ENCODE measurements at regions not wholly inside any gene's neighbourhood (a gene's known extent, or its start where the extent isn't known, plus 50 kb on each side); places are given as distances from the start of the nearest gene placed in this dataset.

DNA sequence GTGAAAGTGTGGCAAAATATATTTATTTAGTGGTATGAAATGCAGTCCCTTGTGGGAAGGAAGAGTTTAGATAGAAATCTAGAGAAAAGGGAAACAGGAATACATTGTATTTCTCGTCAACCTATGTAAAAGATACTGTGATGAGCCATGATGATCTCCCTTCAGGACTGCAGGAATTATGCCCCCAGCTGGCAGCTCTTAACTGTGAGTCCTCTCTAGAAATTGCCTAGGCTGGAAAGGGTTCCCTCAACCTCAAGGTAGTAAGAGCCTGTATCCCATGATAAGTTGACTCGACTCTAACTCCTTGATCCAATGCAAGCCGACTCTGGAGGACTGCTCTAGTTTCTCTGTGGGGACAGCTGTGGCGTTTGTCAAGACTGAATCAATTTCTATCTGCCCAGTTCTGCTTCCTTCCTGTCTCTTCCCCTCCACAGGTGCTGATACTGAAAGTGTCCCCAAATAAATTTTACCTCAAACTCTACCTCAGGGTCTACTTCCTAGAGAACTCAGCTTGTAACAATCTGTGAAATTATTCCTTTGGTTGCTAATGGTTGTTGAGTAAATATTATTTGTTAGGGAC lies 897.3 kb downstream of the METTL15 start:
- CTCF ChIA-PET: interaction anchor here (0.6 kb wide), 1 partner anchor 26 kb away, joined by 3 read pairs; no protein-coding TSS in a partner anchor
- Histone ChIP-seq H3K4me1 (ENCODE audit: control insufficient read depth, insufficient read depth, low read length) (no peaks in the 10 kb centered on the region), H3K9me3 (ENCODE audit: control insufficient read depth, insufficient read depth, low read depth, low read length) (no peaks in the 10 kb centered on the region), H3K4me3 (ENCODE audit: low read depth, low read length) (no peak overlapping the region), H3K36me3 (ENCODE audit: control insufficient read depth in 2 of 2, insufficient read depth in 1 of 2, low read length in 2 of 2) (no peaks in the 10 kb centered on the region), H3K27ac (ENCODE audit: extremely low read depth, low read depth, low read length) (no peak overlapping the region)
- TF ChIP-seq ZNF335 (tag by site-specific recombination; conservative IDR thresholded peaks at IDR 0.05) (no peak), KLF7 (tag by site-specific recombination; IDR thresholded peaks at IDR 0.05; ENCODE audit: borderline replicate concordance) (no peak), HOXD13 (CRISPR knock-in tag; IDR thresholded peaks at IDR 0.05; ENCODE audit: borderline replicate concordance) (no peak), ZNF626 (tag by site-specific recombination; IDR thresholded peaks at IDR 0.05) (no peak), GFI1B (tag by site-specific recombination; IDR thresholded peaks at IDR 0.05) (no peak), ZNF266 (tag by site-specific recombination; IDR thresholded peaks at IDR 0.05; ENCODE audit: low read depth) (no peak), ZNF558 (tag by site-specific recombination; IDR thresholded peaks at IDR 0.05) (no peak), ZNF280C (tag by site-specific recombination; IDR thresholded peaks at IDR 0.05) (no peak), ZBTB49 (tag by site-specific recombination; IDR thresholded peaks at IDR 0.05; ENCODE audit: low read depth) (no peak)
- TF ChIP-seq, protein P1, sequence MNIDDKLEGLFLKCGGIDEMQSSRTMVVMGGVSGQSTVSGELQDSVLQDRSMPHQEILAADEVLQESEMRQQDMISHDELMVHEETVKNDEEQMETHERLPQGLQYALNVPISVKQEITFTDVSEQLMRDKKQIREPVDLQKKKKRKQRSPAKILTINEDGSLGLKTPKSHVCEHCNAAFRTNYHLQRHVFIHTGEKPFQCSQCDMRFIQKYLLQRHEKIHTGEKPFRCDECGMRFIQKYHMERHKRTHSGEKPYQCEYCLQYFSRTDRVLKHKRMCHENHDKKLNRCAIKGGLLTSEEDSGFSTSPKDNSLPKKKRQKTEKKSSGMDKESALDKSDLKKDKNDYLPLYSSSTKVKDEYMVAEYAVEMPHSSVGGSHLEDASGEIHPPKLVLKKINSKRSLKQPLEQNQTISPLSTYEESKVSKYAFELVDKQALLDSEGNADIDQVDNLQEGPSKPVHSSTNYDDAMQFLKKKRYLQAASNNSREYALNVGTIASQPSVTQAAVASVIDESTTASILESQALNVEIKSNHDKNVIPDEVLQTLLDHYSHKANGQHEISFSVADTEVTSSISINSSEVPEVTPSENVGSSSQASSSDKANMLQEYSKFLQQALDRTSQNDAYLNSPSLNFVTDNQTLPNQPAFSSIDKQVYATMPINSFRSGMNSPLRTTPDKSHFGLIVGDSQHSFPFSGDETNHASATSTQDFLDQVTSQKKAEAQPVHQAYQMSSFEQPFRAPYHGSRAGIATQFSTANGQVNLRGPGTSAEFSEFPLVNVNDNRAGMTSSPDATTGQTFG (tag by site-specific recombination; IDR thresholded peaks at IDR 0.05; ENCODE audit: borderline replicate concordance): no peak
- POLR2A ChIA-PET: no interaction called here

DNA sequence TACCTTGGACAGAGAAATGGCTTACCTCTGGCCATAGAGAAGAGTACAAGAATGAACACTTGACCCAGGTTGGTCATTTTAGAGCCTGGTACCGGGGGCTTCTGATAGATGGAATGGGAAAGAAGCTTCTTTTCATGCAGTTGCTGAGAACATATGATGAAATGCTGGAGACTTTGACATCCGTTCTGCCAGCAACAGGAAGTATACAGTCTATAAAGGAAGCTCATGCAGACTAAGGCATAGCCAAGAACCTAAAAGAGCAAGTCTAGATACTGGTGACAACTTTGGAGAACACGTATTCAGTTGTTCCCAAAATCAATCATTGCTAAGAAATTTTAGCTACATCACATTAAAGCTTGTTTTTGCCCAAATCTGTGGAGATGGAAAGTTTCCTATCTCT lies 894.6 kb downstream of the METTL15 start:
- Histone ChIP-seq H3K9me3 (ENCODE audit: control insufficient read depth, insufficient read depth, low read depth, low read length) (no peaks in the 10 kb centered on the region), H3K4me3 (ENCODE audit: low read depth, low read length) (no peak overlapping the region), H3K4me1 (ENCODE audit: control insufficient read depth, insufficient read depth, low read length) (no peaks in the 10 kb centered on the region), H3K27ac (ENCODE audit: extremely low read depth, low read depth, low read length) (no peak overlapping the region), H3K36me3 (ENCODE audit: control insufficient read depth in 2 of 2, insufficient read depth in 1 of 2, low read length in 2 of 2) (no peaks in the 10 kb centered on the region)
- no peak for TF ChIP-seq ZNF311 (tag by site-specific recombination; IDR thresholded peaks at IDR 0.05; ENCODE audit: borderline replicate concordance)
- CTCF ChIA-PET: no interaction called here
- POLR2A ChIA-PET: no interaction called here

- Histone ChIP-seq H3K4me3 (ENCODE audit: low read depth, low read length) (no peak overlapping the region), H3K27ac (ENCODE audit: extremely low read depth, low read depth, low read length) (no peak overlapping the region), H3K36me3 (ENCODE audit: control insufficient read depth in 2 of 2, insufficient read depth in 1 of 2, low read length in 2 of 2) (no peaks in the 10 kb centered on the region), H3K4me1 (ENCODE audit: control insufficient read depth, insufficient read depth, low read length) (no peaks in the 10 kb centered on the region), H3K9me3 (ENCODE audit: control insufficient read depth, insufficient read depth, low read depth, low read length) (no peaks in the 10 kb centered on the region)
- no peak for TF ChIP-seq YY1 (tag by site-specific recombination; IDR thresholded peaks at IDR 0.05)
- TF ChIP-seq ZNF510 (tag by site-specific recombination; IDR thresholded peaks at IDR 0.05; ENCODE audit: insufficient replicate concordance): no peak
- TF ChIP-seq AEBP2 (tag by site-specific recombination; IDR thresholded peaks at IDR 0.05; ENCODE audit: borderline replicate concordance): no peak
- TF ChIP-seq, protein P2, sequence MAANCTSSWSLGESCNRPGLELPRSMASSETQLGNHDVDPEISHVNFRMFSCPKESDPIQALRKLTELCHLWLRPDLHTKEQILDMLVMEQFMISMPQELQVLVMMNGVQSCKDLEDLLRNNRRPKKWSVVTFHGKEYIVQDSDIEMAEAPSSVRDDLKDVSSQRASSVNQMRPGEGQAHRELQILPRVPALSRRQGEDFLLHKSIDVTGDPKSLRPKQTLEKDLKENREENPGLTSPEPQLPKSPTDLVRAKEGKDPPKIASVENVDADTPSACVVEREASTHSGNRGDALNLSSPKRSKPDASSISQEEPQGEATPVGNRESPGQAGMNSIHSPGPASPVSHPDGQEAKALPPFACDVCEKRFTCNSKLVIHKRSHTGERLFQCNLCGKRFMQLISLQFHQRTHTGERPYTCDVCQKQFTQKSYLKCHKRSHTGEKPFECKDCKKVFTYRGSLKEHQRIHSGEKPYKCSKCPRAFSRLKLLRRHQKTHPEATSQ (tag by site-specific recombination; IDR thresholded peaks at IDR 0.05): no peak
- TF ChIP-seq ZNF677 (tag by site-specific recombination; IDR thresholded peaks at IDR 0.05): no peak
- TF ChIP-seq ZNF658 (tag by site-specific recombination; IDR thresholded peaks at IDR 0.05): no peak
- no peak for TF ChIP-seq ZBTB17 (tag by site-specific recombination; IDR thresholded peaks at IDR 0.05)
- no peak for TF ChIP-seq REPIN1 (tag by site-specific recombination; IDR thresholded peaks at IDR 0.05; ENCODE audit: low read depth)
- no peak for TF ChIP-seq ZNF214 (tag by site-specific recombination; IDR thresholded peaks at IDR 0.05; ENCODE audit: borderline replicate concordance)
- no peak for TF ChIP-seq HOXC10 (CRISPR knock-in tag; IDR thresholded peaks at IDR 0.05)
- ChIA-PET CTCF (interaction anchor here (0.7 to 0.9 kb wide), 2 partner anchors 20 to 1974 kb away, joined by 3 read pairs; no protein-coding TSS in a partner anchor), POLR2A (no interaction called here)
These were observed 891.4 kb downstream of the METTL15 start for GRCh38 chr11:28999620-29000019.
